Astrocyte (in vitro differentiated cells and primary cell): ENCODE measurements at regions not wholly inside any gene's neighbourhood (a gene's known extent, or its start where the extent isn't known, plus 50 kb on each side); places are given as distances from the start of the nearest gene placed in this dataset.
A peak's percentile ranks its signal among the peaks of the same experiment; 100 is the strongest.

Source experiments
- DNase-seq: peaks from one replicate; pipeline ENCODE4 v3.0.0-alpha.2; 2010; ENCODE audit warnings: low read depth
- FAIRE-seq: peaks from 2 replicates; lab custom pipeline; 2011; peaks lifted over from hg19 to GRCh38; lab: Jason Lieb, UNC
- H2AFZ ChIP-seq: 2 replicates; pipeline ENCODE4 v1.6.0; 2012; ENCODE audit warnings: low read depth, low read length, inconsistent platforms
- H3K27ac ChIP-seq: 2 replicates; pipeline ENCODE4 v1.5.1; 2011; ENCODE audit warnings: low read depth, low read length, inconsistent platforms
- H3K27me3 ChIP-seq: 2 replicates; pipeline ENCODE4 v1.6.0; 2011; ENCODE audit warnings: low read length, inconsistent platforms; ENCODE audit not compliant: insufficient read depth
- H3K36me3 ChIP-seq: 2 replicates; pipeline ENCODE4 v1.5.1; 2011; ENCODE audit warnings: low read length, inconsistent platforms; ENCODE audit not compliant: insufficient read depth
- H3K4me1 ChIP-seq: 2 replicates; pipeline ENCODE4 v1.5.1; 2011; ENCODE audit warnings: low read length, inconsistent platforms; ENCODE audit not compliant: insufficient read depth
- H3K4me2 ChIP-seq: 2 replicates; pipeline ENCODE4 v1.6.0; 2012; ENCODE audit warnings: low read length, inconsistent platforms
- H3K4me3 ChIP-seq: 2 replicates; pipeline ENCODE4 v1.5.1; 2011; ENCODE audit warnings: low read depth, mild to moderate bottlenecking, low read length, inconsistent platforms; ENCODE audit not compliant: insufficient read depth
- H3K79me2 ChIP-seq: 2 replicates; pipeline ENCODE4 v1.6.0; 2012; ENCODE audit warnings: mild to moderate bottlenecking, low read length, inconsistent platforms; ENCODE audit not compliant: insufficient read depth
- H3K9ac ChIP-seq: 2 replicates; pipeline ENCODE4 v1.6.0; 2012; ENCODE audit warnings: mild to moderate bottlenecking, low read length, inconsistent platforms
- H3K9me3 ChIP-seq: 2 replicates; pipeline ENCODE4 v1.5.1; 2012; ENCODE audit warnings: low read depth, mild to moderate bottlenecking, low read length, inconsistent platforms; ENCODE audit not compliant: insufficient read depth
- H4K20me1 ChIP-seq: 2 replicates; pipeline ENCODE4 v1.6.0; 2012; ENCODE audit warnings: low read length, inconsistent platforms; ENCODE audit not compliant: insufficient read depth
- H3K27ac Mint-ChIP-seq: one replicate; pipeline ENCODE4 v1.8.0; 2021; ENCODE audit warnings: mild to moderate bottlenecking, mixed read lengths; ENCODE audit not compliant: unreplicated experiment
- H3K27me3 Mint-ChIP-seq: one replicate; pipeline ENCODE4 v1.8.0; 2021; ENCODE audit warnings: low read depth, mixed read lengths; ENCODE audit not compliant: unreplicated experiment
- H3K36me3 Mint-ChIP-seq: one replicate; pipeline ENCODE4 v1.8.0; 2021; ENCODE audit warnings: low read depth, mixed read lengths; ENCODE audit not compliant: unreplicated experiment
- H3K4me1 Mint-ChIP-seq: one replicate; pipeline ENCODE4 v1.8.0; 2021; ENCODE audit warnings: low read depth, mixed read lengths; ENCODE audit not compliant: unreplicated experiment
- H3K4me3 Mint-ChIP-seq: one replicate; pipeline ENCODE4 v1.8.0; 2021; ENCODE audit warnings: mild to moderate bottlenecking, moderate library complexity, mixed read lengths; ENCODE audit not compliant: unreplicated experiment
- H3K9me3 Mint-ChIP-seq: one replicate; pipeline ENCODE4 v1.8.0; 2021; ENCODE audit warnings: mild to moderate bottlenecking, mixed read lengths; ENCODE audit not compliant: unreplicated experiment
- EZH2 ChIP-seq: IDR thresholded peaks from 2 replicates; pipeline ENCODE4 v1.6.1; 2012; ENCODE audit warnings: mild to moderate bottlenecking, low read length, inconsistent platforms; ENCODE audit not compliant: insufficient read depth
- TF ChIP-seq, protein P1 (sequence below): IDR thresholded peaks from 2 replicates; pipeline ENCODE4 v1.5.1; 2011; ENCODE audit warnings: low read depth, mild to moderate bottlenecking, inconsistent platforms, low read length, moderate library complexity; ENCODE audit not compliant: insufficient read depth

DNA sequence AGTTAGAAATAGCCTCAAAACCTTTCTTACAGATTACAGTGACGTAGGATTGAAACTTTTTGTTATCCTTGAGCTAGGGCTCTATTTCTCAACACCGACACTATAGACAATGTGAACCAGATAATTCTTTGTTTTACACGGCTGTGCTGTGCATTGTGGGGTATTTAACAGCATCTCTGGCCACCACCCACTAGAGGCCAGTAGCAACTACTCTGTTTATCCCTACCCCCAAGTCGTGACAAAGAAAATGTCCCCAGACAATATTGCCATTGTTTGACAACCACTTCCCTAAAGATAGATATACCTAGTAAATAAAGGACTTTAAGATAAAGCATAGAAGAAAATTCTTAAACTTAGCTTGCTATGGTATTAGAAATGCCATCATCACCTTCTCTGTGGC lies 359.6 kb downstream of the ARL4A start:
- Histone ChIP-seq H4K20me1 (no peaks in the 10 kb centered on the region), H3K9me3 (no peaks in the 10 kb centered on the region), H3K4me1 (peaks cover 14% of the 10 kb centered on the region), H3K79me2 (no peaks in the 10 kb centered on the region), H3K27ac (no peak overlapping the region), H3K4me3 (no peak overlapping the region), H3K27me3 (no peaks in the 10 kb centered on the region), H2AFZ (no peak overlapping the region), H3K9ac (no peak overlapping the region), H3K4me2 (no peak overlapping the region), H3K36me3 (no peaks in the 10 kb centered on the region)
- no peak overlapping the region for H3K4me3 Mint-ChIP-seq
- H3K36me3 Mint-ChIP-seq = no peaks in the 10 kb centered on the region
- H3K9me3 Mint-ChIP-seq = no peaks in the 10 kb centered on the region
- no peak overlapping the region for H3K27ac Mint-ChIP-seq
- H3K4me1 Mint-ChIP-seq = peaks cover 10% of the 10 kb centered on the region
- FAIRE-seq = no peak
- H3K27me3 Mint-ChIP-seq = no peaks in the 10 kb centered on the region
- TF ChIP-seq EZH2 = no peak
- TF ChIP-seq, protein P1, sequence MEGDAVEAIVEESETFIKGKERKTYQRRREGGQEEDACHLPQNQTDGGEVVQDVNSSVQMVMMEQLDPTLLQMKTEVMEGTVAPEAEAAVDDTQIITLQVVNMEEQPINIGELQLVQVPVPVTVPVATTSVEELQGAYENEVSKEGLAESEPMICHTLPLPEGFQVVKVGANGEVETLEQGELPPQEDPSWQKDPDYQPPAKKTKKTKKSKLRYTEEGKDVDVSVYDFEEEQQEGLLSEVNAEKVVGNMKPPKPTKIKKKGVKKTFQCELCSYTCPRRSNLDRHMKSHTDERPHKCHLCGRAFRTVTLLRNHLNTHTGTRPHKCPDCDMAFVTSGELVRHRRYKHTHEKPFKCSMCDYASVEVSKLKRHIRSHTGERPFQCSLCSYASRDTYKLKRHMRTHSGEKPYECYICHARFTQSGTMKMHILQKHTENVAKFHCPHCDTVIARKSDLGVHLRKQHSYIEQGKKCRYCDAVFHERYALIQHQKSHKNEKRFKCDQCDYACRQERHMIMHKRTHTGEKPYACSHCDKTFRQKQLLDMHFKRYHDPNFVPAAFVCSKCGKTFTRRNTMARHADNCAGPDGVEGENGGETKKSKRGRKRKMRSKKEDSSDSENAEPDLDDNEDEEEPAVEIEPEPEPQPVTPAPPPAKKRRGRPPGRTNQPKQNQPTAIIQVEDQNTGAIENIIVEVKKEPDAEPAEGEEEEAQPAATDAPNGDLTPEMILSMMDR = no peak
- no peak for DNase-seq

DNA sequence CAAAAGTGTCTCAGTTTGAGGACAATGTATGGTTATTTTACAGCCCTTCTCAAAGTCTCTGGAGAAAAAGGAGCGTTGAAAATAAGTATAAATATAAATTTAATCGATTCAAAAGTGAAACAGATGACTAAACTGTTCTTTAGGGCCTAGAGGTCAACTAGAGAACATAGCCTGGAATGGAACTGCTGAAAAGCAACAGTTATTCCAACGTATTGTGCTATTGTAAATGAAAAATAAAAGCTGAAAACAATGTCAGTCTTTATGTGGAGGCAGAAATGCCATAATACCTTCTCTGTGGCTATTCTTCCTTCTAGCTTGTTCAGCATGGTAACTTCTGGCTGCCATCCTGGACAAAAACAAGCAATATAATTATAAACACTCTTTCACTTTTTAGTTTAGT lies 362.5 kb downstream of the ARL4A start:
- no peaks in the 10 kb centered on the region for H3K27me3 ChIP-seq
- H3K4me3 Mint-ChIP-seq = no peak overlapping the region
- H3K27me3 Mint-ChIP-seq = no peaks in the 10 kb centered on the region
- no peak overlapping the region for H3K4me2 ChIP-seq
- H3K9ac ChIP-seq = no peak overlapping the region
- peaks cover 7% of the 10 kb centered on the region for H3K4me1 Mint-ChIP-seq
- H3K36me3 Mint-ChIP-seq = no peaks in the 10 kb centered on the region
- H4K20me1 ChIP-seq = no peaks in the 10 kb centered on the region
- H3K27ac ChIP-seq = no peak overlapping the region
- no peaks in the 10 kb centered on the region for H3K9me3 Mint-ChIP-seq
- no peak overlapping the region for H3K4me3 ChIP-seq
- no peaks in the 10 kb centered on the region for H3K9me3 ChIP-seq
- DNase-seq = no peak
- TF ChIP-seq, protein P1 = no peak
- TF ChIP-seq EZH2 = no peak
- peaks cover 7% of the 10 kb centered on the region for H3K4me1 ChIP-seq
- no peak for FAIRE-seq
- no peak overlapping the region for H3K27ac Mint-ChIP-seq
- H2AFZ ChIP-seq = peak overlapping the region; percentile 72
- no peaks in the 10 kb centered on the region for H3K79me2 ChIP-seq
- no peaks in the 10 kb centered on the region for H3K36me3 ChIP-seq

DNA sequence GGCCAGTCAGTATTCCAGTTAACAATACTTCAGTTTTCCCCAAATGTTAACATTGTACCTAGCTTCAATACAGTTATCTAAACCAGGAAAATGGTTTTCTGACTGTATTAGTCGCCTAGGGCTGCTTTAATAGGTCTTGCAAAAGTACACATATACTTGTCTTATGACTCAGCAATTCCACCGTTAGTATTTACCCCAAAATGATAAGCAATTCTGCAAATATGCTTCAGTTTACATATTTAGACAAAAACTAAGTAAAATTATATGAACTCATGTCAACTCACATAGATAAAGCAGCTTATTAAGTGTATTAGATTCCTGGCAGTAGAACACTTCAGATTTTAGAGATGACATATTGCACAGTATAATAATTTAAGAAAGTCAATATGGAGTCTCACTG lies 363.3 kb downstream of the ARL4A start:
- FAIRE-seq (peak; percentile 5), DNase-seq (peak; percentile 78)
- Histone ChIP-seq H2AFZ (no peak overlapping the region), H3K27me3 (no peaks in the 10 kb centered on the region), H3K36me3 (no peaks in the 10 kb centered on the region), H3K4me3 (no peak overlapping the region), H3K4me1 (peaks cover 7% of the 10 kb centered on the region), H3K27ac (no peak overlapping the region), H3K4me2 (peak overlapping the region; percentile 14), H4K20me1 (no peaks in the 10 kb centered on the region), H3K79me2 (no peaks in the 10 kb centered on the region), H3K9ac (no peak overlapping the region), H3K9me3 (no peaks in the 10 kb centered on the region)
- Mint-ChIP-seq H3K4me3 (no peak overlapping the region), H3K27ac (no peak overlapping the region), H3K9me3 (no peaks in the 10 kb centered on the region), H3K36me3 (no peaks in the 10 kb centered on the region), H3K27me3 (no peaks in the 10 kb centered on the region), H3K4me1 (peaks cover 7% of the 10 kb centered on the region)
- TF ChIP-seq, protein P1 = no peak
- no peak for TF ChIP-seq EZH2
